K562 (cell line): ENCODE measurements at regions not wholly inside any gene's neighbourhood (a gene's known extent, or its start where the extent isn't known, plus 50 kb on each side); places are given as distances from the start of the nearest gene placed in this dataset.

Experiments
- ATAC-seq: fragments of 200-7000 bp; cut with Tn5 transposase; 3 replicates; pipeline ENCODE4 v1.9.1; 2020; ENCODE audit warnings: moderate library complexity
- BruUV-seq: library from RNA; stranded (reverse); fragments of 400-500 nt; replicated peaks from 2 replicates; lab custom pipeline; 2021; lab: Mats Ljungman, UMichigan
- CTCF ChIA-PET: fragments of 300-600 bp; formaldehyde crosslinking; extraction: SDS; loops from one replicate; lab custom pipeline; 2021; ENCODE audit warnings: low intra/inter-chr PET ratio; lab: Yijun Ruan, JAX
- POLR2A ChIA-PET: fragments of 300-600, 350-650 bp; sonication (Branson Sonifier 250); formaldehyde crosslinking; extraction: SDS; loops from one replicate; lab custom pipeline; 2021; ENCODE audit warnings: antibody characterized with exemption, inconsistent platforms; lab: Yijun Ruan, JAX
- DNase-seq, 4 experiments: peaks; one replicate each; pipeline versions ENCODE4 v3.0.0 to v3.0.0-alpha.2; 2011 to 2018; ENCODE audit warnings: low spot score in 3 of 4, mixed read lengths in 3 of 4; ENCODE audit errors: extremely low read depth in 1 of 4
- FAIRE-seq: peaks from 2 replicates; lab custom pipeline; 2011; peaks lifted over from hg19 to GRCh38; lab: Jason Lieb, UNC
- H2AFZ ChIP-seq: 2 replicates; pipeline ENCODE4 v1.6.0; 2011; ENCODE audit warnings: low read depth, low read length, control low read depth, inconsistent platforms
- H3K27ac ChIP-seq: fragments of 200-600 bp; 3 replicates; pipeline ENCODE4 v1.8.0; 2011; ENCODE audit warnings: low read depth, mild to moderate bottlenecking, control low read depth, inconsistent platforms, low read length, moderate library complexity, mixed read lengths; ENCODE audit errors: extremely low read depth
- H3K27me3 ChIP-seq, 2 experiments: fragments of 300-600 bp in 1 of 2; 2 replicates in 1 of 2; 3 replicates in 1 of 2; pipeline versions ENCODE4 v1.6.0 to v1.8.0; 2011; ENCODE audit warnings: inconsistent platforms in 2 of 2, low read length in 2 of 2, mild to moderate bottlenecking in 1 of 2, mixed read lengths in 1 of 2, moderate library complexity in 1 of 2; ENCODE audit not compliant: control insufficient read depth in 2 of 2, insufficient read depth in 2 of 2
- H3K36me3 ChIP-seq: fragments of 300-600 bp; 3 replicates; pipeline ENCODE4 v1.8.0; 2011; ENCODE audit warnings: mild to moderate bottlenecking, low read length, inconsistent platforms; ENCODE audit not compliant: control insufficient read depth, insufficient read depth
- H3K4me1 ChIP-seq, 2 experiments: fragments of 200-600 bp in 1 of 2; replicated peaks in 1 of 2; 2 replicates in 1 of 2; 3 replicates in 1 of 2; pipeline versions ENCODE4 v1.5.1 to v1.8.0; 2011; ENCODE audit warnings: inconsistent platforms in 2 of 2, low read length in 2 of 2, mild to moderate bottlenecking in 1 of 2, mixed read lengths in 1 of 2, moderate library complexity in 1 of 2; ENCODE audit not compliant: control insufficient read depth in 2 of 2, insufficient read depth in 2 of 2
- H3K4me2 ChIP-seq: 2 replicates; pipeline ENCODE4 v1.6.1; 2011; ENCODE audit warnings: low read length, control low read depth, inconsistent platforms, mixed read lengths; ENCODE audit not compliant: insufficient read depth
- H3K4me3 ChIP-seq: fragments of 200-600 bp; sonication (generic), shearing (Covaris generic); 2 replicates; pipeline ENCODE4 v1.5.1; 2016; ENCODE audit warnings: control low read depth, inconsistent platforms
- H3K79me2 ChIP-seq: fragments of 200-600 bp; 3 replicates; pipeline ENCODE4 v1.8.0; 2011; ENCODE audit warnings: low read length, inconsistent platforms; ENCODE audit not compliant: control insufficient read depth, insufficient read depth
- H3K9ac ChIP-seq, 2 experiments: 2 replicates each; pipeline versions ENCODE4 v1.6.0 to v1.6.1; 2011; ENCODE audit warnings: low read depth in 2 of 2, low read length in 2 of 2, control low read depth in 1 of 2, inconsistent platforms in 1 of 2, mild to moderate bottlenecking in 1 of 2, mixed read lengths in 1 of 2; ENCODE audit not compliant: insufficient read depth in 1 of 2
- H3K9me1 ChIP-seq: one replicate; pipeline ENCODE4 v1.6.0; 2011; ENCODE audit warnings: inconsistent platforms, mild to moderate bottlenecking, low read length, moderate library complexity; ENCODE audit not compliant: control insufficient read depth, insufficient read depth
- H3K9me3 ChIP-seq: replicated peaks from 2 replicates; pipeline ENCODE4 v1.5.1; 2011; ENCODE audit warnings: low read depth, low read length, inconsistent platforms; ENCODE audit not compliant: control insufficient read depth, insufficient read depth
- H4K20me1 ChIP-seq: replicated peaks from 2 replicates; pipeline ENCODE4 v1.6.1; 2011; ENCODE audit warnings: low read length, inconsistent platforms, mixed read lengths; ENCODE audit not compliant: control insufficient read depth, insufficient read depth
- DMBX1 ChIP-seq: fragments of 250-450 bp; sonication (Bioruptor Pico); IDR thresholded peaks from 2 replicates; pipeline ENCODE4 v1.8.0; 2022; ENCODE audit warnings: inconsistent platforms, mild to moderate bottlenecking, moderate library complexity, borderline replicate concordance
- HDGF ChIP-seq: fragments of 450-650 bp; IDR thresholded peaks from 2 replicates; pipeline ENCODE4 v1.6.1; 2016
- HNRNPH1 ChIP-seq: fragments of 200-400 bp; formaldehyde crosslinking; optimal IDR thresholded peaks from 2 replicates; pipeline ENCODE3; 2017; ENCODE audit warnings: low read depth, mild to moderate bottlenecking, low read length, moderate library complexity
- KLF10 ChIP-seq: fragments of 250-450 bp; sonication (Bioruptor Pico); IDR thresholded peaks from 2 replicates; pipeline ENCODE4 v1.6.1; 2021; ENCODE audit warnings: matching md5 sums
- MCM5 ChIP-seq: fragments of 450-650 bp; IDR thresholded peaks from 2 replicates; pipeline ENCODE4 v1.6.1; 2016; ENCODE audit warnings: low read depth
- NCOA1 ChIP-seq: fragments of 450-650 bp; IDR thresholded peaks from 2 replicates; pipeline ENCODE4 v1.6.1; 2016; ENCODE audit warnings: low read depth
- NFYB ChIP-seq: IDR thresholded peaks from 2 replicates; pipeline ENCODE4 v1.6.1; 2011; ENCODE audit warnings: mild to moderate bottlenecking, moderate library complexity; ENCODE audit not compliant: insufficient read length; ENCODE audit errors: extremely low read depth
- RBM39 ChIP-seq: fragments of 200-400 bp; formaldehyde crosslinking; optimal IDR thresholded peaks from 2 replicates; pipeline ENCODE3; 2018; ENCODE audit warnings: low read depth, low read length
- RHOXF2B ChIP-seq: fragments of 250-450 bp; sonication (Bioruptor Pico); conservative IDR thresholded peaks from 2 replicates; pipeline ENCODE4 v1.5.1; 2021
- TAF9B ChIP-seq: fragments of 450-650 bp; IDR thresholded peaks from 2 replicates; pipeline ENCODE4 v1.6.1; 2018; ENCODE audit warnings: mild to moderate bottlenecking; ENCODE audit not compliant: partially characterized antibody
- WGBS: fragments of 100-300 bp; shearing (Covaris generic); methylation state at CpG from one replicate; pipeline ENCODE4 v1.1.6; 2016; ENCODE audit warnings: low coverage, mixed read lengths; ENCODE audit not compliant: insufficient coverage; ENCODE audit errors: missing lambda C conversion rate; 5-methylcytosine and 5-hydroxymethylcytosine counted together
- in situ Hi-C: fragments of 300-500 bp; cut with MboI; formaldehyde crosslinking; loops from 4 replicates; pipeline ENCODE4 v1.15.0; 2018; ENCODE audit warnings: inconsistent platforms, mixed read lengths
- intact Hi-C: fragments of 100-400 bp; cut with micrococcal nuclease; formaldehyde crosslinking; loops from 2 replicates; pipeline ENCODE4 v1.14.2; 2022
- TF ChIP-seq, protein P1 (sequence below): sonication (generic); formaldehyde crosslinking; IDR thresholded peaks from 2 replicates; pipeline ENCODE4 v1.8.0; 2023; ENCODE audit warnings: missing genetic modification reagents, mild to moderate bottlenecking, borderline replicate concordance

- Histone ChIP-seq H3K9me3 (no peaks in the 10 kb centered on the region), H3K27ac (no peak overlapping the region), H3K4me2 (no peak overlapping the region), H2AFZ (no peak overlapping the region), H3K4me1 (no peaks in the 10 kb centered on the region), H3K9me1 (no peaks in the 10 kb centered on the region), H3K36me3 (no peaks in the 10 kb centered on the region), H4K20me1 (no peaks in the 10 kb centered on the region), H3K4me3 (no peak overlapping the region), H3K27me3 (no peaks in the 10 kb centered on the region)
- 3% methylated on average over 4 of the region's 6 CpGs for WGBS
- FAIRE-seq (no peak), DNase-seq (no peak), ATAC-seq (no peak)
- in situ Hi-C loops = no loop called here
- intact Hi-C loops = no loop called here
- POLR2A ChIA-PET = no interaction called here
- no peak for TF ChIP-seq RHOXF2B (CRISPR knock-in tag)
- no peak for TF ChIP-seq HNRNPH1
- no peak for TF ChIP-seq DMBX1 (CRISPR knock-in tag)
- TF ChIP-seq, protein P1, sequence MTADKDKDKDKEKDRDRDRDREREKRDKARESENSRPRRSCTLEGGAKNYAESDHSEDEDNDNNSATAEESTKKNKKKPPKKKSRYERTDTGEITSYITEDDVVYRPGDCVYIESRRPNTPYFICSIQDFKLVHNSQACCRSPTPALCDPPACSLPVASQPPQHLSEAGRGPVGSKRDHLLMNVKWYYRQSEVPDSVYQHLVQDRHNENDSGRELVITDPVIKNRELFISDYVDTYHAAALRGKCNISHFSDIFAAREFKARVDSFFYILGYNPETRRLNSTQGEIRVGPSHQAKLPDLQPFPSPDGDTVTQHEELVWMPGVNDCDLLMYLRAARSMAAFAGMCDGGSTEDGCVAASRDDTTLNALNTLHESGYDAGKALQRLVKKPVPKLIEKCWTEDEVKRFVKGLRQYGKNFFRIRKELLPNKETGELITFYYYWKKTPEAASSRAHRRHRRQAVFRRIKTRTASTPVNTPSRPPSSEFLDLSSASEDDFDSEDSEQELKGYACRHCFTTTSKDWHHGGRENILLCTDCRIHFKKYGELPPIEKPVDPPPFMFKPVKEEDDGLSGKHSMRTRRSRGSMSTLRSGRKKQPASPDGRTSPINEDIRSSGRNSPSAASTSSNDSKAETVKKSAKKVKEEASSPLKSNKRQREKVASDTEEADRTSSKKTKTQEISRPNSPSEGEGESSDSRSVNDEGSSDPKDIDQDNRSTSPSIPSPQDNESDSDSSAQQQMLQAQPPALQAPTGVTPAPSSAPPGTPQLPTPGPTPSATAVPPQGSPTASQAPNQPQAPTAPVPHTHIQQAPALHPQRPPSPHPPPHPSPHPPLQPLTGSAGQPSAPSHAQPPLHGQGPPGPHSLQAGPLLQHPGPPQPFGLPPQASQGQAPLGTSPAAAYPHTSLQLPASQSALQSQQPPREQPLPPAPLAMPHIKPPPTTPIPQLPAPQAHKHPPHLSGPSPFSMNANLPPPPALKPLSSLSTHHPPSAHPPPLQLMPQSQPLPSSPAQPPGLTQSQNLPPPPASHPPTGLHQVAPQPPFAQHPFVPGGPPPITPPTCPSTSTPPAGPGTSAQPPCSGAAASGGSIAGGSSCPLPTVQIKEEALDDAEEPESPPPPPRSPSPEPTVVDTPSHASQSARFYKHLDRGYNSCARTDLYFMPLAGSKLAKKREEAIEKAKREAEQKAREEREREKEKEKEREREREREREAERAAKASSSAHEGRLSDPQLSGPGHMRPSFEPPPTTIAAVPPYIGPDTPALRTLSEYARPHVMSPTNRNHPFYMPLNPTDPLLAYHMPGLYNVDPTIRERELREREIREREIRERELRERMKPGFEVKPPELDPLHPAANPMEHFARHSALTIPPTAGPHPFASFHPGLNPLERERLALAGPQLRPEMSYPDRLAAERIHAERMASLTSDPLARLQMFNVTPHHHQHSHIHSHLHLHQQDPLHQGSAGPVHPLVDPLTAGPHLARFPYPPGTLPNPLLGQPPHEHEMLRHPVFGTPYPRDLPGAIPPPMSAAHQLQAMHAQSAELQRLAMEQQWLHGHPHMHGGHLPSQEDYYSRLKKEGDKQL = no peak
- TF ChIP-seq NCOA1 = no peak
- TF ChIP-seq HDGF = no peak
- TF ChIP-seq NFYB = no peak
- no peak for TF ChIP-seq KLF10 (CRISPR knock-in tag)
- TF ChIP-seq MCM5 = no peak
- no peak for TF ChIP-seq TAF9B
- TF ChIP-seq RBM39 = no peak
- TF ChIP-seq, all 486 proteins: peak for 0
- Histone ChIP-seq H3K79me2 (no peaks in the 10 kb centered on the region), H3K9ac (no peak overlapping the region)
- CTCF ChIA-PET = no interaction called here
- BruUV-seq = no TSS peak
Measured at GRCh38 chr14:54202288-54202687, 194.5 kb upstream of the CDKN3 start.
